GM12873 (cell line): ENCODE measurements at regions not wholly inside any gene's neighbourhood (a gene's known extent, or its start where the extent isn't known, plus 50 kb on each side); places are given as distances from the start of the nearest gene placed in this dataset.

ENCODE experiments used
- TF ChIP-seq, protein P1 (sequence below): IDR thresholded peaks from 2 replicates; pipeline ENCODE4 v1.5.1; 2012; ENCODE audit warnings: low read depth, mild to moderate bottlenecking, moderate library complexity, low read length, control low read depth; ENCODE audit not compliant: insufficient read depth; ENCODE audit errors: missing control alignments

DNA sequence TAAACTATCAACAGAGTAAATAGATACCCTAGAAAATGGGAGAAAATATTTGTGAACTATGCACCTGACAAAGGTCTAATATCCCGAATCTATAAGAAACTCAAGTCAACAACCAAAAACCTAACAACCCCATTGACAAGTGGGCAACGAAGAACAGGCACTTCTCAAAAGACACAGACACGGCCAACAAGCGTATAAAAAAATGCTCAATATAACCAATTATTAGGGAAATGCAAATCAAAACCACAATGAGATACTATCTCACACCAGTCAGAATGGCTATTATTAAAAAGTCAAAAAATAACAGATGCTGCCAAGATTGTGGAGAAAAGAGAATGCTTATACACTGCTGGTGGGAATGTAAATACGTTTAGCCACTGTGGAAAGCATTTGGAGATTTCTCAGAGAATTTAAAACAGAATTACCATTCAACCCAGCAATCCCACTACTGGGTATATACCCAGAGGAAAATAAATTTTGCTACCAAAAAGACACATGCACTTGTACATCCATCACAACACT lies 63.2 kb upstream of the CAV2 start:
- TF ChIP-seq, protein P1, sequence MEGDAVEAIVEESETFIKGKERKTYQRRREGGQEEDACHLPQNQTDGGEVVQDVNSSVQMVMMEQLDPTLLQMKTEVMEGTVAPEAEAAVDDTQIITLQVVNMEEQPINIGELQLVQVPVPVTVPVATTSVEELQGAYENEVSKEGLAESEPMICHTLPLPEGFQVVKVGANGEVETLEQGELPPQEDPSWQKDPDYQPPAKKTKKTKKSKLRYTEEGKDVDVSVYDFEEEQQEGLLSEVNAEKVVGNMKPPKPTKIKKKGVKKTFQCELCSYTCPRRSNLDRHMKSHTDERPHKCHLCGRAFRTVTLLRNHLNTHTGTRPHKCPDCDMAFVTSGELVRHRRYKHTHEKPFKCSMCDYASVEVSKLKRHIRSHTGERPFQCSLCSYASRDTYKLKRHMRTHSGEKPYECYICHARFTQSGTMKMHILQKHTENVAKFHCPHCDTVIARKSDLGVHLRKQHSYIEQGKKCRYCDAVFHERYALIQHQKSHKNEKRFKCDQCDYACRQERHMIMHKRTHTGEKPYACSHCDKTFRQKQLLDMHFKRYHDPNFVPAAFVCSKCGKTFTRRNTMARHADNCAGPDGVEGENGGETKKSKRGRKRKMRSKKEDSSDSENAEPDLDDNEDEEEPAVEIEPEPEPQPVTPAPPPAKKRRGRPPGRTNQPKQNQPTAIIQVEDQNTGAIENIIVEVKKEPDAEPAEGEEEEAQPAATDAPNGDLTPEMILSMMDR: no peak

DNA sequence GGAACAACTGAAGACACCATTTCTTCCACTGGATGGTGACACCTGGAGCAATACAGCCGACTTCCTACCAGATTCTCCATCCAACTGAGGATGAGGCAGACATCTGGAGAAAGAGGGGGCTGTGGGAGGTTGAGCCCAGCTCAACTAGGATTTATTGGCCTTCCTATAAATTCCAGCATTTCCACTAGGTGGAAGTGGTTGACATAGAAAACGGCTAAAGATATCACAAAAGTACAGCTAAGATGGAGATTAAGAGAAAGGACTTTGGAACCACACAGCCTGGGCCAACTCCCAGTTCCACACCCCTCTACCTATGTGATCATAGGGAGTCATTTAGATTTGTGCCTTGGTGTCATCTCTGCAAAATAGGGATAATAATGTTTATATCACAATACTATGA lies 61.3 kb upstream of the CAV2 start:
- TF ChIP-seq, protein P1: no peak

DNA sequence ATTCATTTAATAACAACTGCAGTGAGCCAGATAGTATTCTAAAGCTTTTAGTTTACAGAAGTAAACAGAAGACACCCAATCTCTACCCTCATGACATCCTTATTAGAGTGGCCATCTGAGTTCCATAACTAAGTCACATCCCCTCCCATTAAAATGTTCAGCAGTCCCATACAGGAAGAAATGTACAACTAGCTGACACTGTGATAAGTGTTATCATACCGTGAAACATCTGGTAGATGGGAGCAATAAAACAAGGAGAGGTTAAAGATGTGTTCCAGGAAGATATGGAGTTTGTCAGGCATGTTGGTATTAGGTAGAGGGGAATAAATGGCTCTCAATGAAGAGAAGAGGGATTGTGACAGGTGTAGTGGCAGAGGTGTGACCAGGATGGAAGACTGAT lies 60.5 kb upstream of the CAV2 start:
- TF ChIP-seq, protein P1: no peak

DNA sequence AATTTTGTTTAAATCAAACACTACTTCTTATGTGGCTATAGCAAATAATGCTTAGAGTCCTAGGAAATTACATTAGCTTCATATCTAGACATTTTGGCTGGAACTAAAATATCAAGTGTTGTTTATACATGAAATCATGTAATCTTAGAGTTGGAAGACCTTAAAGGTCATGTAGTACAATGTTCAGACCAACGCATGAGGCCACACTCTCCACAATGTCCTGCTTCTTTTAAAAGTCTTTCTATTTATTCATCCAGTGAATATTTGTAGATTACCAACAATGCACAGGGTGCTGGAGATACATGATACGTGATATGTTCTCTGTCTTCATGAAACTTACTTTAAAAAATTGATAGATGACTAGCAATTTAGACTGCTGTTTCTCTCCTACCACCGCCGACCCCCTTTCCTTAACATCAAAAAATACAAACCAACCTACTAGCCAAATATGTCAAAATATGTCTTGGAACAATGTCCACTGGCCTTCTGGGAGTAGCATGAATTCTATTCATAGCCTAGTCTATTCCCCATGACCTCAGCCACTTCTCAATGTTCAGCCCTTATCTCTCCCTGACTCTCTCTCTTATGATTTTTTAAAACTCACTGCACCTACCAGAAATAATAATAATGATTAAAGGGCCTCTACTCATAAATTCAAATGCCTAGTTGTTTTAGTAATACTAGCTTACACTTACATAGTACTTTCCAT lies 59.5 kb upstream of the CAV2 start:
- TF ChIP-seq, protein P1: no peak

DNA sequence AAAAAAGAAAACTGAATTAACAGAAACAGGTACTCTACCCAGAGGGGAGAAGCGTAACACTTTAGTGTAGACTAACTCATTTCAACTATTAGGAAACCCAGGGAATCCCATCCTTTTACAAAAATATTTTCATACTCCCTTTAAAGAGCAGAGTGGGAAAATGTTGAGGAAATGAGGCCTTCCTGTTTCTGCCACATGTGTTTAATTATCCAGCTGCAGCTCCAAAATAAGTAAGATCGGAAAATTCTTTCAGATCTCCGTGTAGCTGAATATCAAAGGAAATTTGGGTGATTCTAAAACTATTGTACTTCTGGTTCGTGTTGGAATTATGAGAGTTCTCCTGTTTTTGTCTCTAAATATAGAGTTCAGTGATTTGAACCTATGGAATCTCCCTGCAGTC lies 58.0 kb upstream of the CAV2 start:
- TF ChIP-seq, protein P1: no peak

DNA sequence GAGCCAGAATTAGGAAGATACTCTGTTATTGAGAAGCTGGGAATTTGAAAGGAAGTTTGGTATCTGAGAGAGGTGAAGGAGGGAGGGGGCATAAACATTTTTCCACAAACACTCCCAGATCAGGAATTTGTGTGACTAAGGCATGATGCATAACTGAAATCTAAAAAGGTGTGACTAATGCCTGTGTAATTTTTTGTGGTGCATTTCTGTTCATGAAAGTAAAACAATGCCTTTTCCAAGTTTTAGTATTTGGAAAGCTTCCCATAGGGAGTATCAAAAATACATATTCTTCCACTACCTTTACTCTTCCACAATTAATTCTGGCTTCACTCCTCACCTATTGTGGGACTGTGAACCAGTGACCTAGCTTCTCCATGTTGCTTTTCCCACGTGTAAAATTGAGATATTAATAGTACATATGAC lies 56.4 kb upstream of the CAV2 start:
- TF ChIP-seq, protein P1: no peak

DNA sequence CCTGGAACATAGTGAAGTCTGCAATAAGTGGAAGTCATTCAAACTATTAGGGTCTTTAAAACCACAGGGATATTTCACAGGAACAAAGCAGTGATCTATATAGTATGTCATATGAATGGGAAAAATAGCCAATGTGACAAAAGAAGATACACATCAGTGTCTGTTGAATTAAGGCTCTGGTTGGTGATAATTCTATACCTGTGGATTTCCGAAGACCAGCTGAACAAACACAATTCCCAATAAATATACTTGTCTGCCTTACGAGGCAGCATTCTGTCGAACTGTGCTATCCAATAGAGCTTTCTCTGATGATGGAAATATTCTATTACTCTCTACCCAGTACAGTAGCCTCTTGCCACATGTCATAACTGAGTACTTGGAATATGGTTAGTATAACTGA lies 55.9 kb upstream of the CAV2 start:
- TF ChIP-seq, protein P1: no peak
